ENCODE measurements at regions not wholly inside any gene's neighbourhood (a gene's known extent, or its start where the extent isn't known, plus 50 kb on each side); places are given as distances from the start of the nearest gene placed in this dataset.
"Not testable (repeated sequence)": the region's sequence is repeated elsewhere in the genome, so short reads cannot be mapped to it uniquely, and the experiment has no call there.

DNA sequence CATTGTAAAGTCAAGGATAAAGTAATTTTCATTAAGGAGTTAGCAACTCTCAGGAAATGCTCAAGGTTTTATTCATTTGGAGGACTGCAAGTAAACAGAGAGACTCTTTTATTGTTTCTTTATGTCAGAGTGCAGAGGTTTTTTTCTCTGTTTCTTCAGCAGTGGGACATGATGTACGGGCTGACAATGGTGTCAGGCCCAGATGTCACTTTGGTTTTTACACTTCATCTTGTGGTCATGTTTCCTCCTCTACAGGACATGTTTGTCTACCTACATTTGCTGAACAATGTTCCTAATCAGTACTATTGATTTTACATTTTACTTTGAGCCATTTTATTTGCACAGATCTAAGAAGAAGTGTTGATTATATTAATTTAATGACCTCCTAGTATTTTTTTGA, 72.8 kb upstream of the PARP8 start:
- Histone ChIP-seq H3K4me3 (no peak overlapping the region), H3K4me1 (no peaks in the 10 kb centered on the region), H3K9me3 (no peaks in the 10 kb centered on the region), H3K27ac (no peak overlapping the region), H3K4me2 (no peak overlapping the region)
- DNase-seq (ENCODE audit: low read depth in 1 of 2, low spot score in 1 of 2) (no peak), ATAC-seq (no peak), FAIRE-seq (no peak)
- TF ChIP-seq RFX5 (IDR thresholded peaks at IDR 0.05) = no peak
- no peak for TF ChIP-seq SREBF2 (IDR thresholded peaks at IDR 0.05)
- no peak for TF ChIP-seq FOXS1 (CRISPR knock-in tag; IDR thresholded peaks at IDR 0.05)
- TF ChIP-seq MAFK (IDR thresholded peaks at IDR 0.05; ENCODE audit: partially characterized antibody) = no peak
- TF ChIP-seq, protein P1, sequence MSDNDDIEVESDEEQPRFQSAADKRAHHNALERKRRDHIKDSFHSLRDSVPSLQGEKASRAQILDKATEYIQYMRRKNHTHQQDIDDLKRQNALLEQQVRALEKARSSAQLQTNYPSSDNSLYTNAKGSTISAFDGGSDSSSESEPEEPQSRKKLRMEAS (IDR thresholded peaks at IDR 0.05) = no peak
- TF ChIP-seq JUN (IDR thresholded peaks at IDR 0.05) = no peak
- TF ChIP-seq HDAC2 (IDR thresholded peaks at IDR 0.05) = no peak
- TF ChIP-seq EHMT2 (IDR thresholded peaks at IDR 0.05; ENCODE audit: low read depth) = no peak
- TF ChIP-seq RARB (CRISPR knock-in tag; IDR thresholded peaks at IDR 0.05) = no peak
- TF ChIP-seq CBX2 (IDR thresholded peaks at IDR 0.05; ENCODE audit: borderline replicate concordance, low read depth) = no peak
- TF ChIP-seq HOXB5 (CRISPR knock-in tag; IDR thresholded peaks at IDR 0.05) = no peak
- TF ChIP-seq, protein P2, sequence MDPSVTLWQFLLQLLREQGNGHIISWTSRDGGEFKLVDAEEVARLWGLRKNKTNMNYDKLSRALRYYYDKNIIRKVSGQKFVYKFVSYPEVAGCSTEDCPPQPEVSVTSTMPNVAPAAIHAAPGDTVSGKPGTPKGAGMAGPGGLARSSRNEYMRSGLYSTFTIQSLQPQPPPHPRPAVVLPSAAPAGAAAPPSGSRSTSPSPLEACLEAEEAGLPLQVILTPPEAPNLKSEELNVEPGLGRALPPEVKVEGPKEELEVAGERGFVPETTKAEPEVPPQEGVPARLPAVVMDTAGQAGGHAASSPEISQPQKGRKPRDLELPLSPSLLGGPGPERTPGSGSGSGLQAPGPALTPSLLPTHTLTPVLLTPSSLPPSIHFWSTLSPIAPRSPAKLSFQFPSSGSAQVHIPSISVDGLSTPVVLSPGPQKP (IDR thresholded peaks at IDR 0.05; ENCODE audit: low read depth, low read length) = no peak
- WGBS (ENCODE audit: missing lambda C conversion rate) = 0% methylated on average over 1 of the region's 1 CpG
- ChIA-PET CTCF (no interaction called here), POLR2A (no interaction called here)

DNA sequence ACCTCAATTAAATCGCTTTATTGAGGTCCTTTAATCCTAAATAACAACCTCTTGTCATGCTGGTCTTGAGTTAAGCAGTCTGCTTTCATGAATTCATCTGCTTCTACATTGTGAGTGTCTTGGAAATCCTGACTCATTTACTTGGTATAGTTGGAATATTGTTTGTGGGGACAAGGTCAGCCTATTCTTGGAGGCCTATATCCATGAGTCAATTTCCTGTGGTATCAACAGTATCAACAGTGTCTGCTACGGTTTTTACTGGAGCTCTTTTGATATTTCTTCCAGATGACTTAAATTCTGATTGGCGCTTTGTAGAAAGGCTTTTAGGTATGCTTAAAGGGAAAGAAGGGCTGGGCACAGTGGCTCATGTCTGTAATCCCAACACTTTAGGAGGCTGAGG, 71.2 kb upstream of the PARP8 start:
- H3K4me1 ChIP-seq = no peaks in the 10 kb centered on the region
- no peak overlapping the region for H3K4me2 ChIP-seq
- peak in 1 of 2 experiments; percentile 6 for DNase-seq (ENCODE audit: low read depth in 1 of 2, low spot score in 1 of 2)
- H3K9me3 ChIP-seq = no peaks in the 10 kb centered on the region
- ChIA-PET POLR2A (no interaction called here), CTCF (no interaction called here)
- WGBS (ENCODE audit: missing lambda C conversion rate) = 14% methylated on average over 3 of the region's 3 CpGs
- no peak for TF ChIP-seq SREBF2 (IDR thresholded peaks at IDR 0.05)
- TF ChIP-seq ZFP36 (IDR thresholded peaks at IDR 0.05; ENCODE audit: borderline replicate concordance, partially characterized antibody) = no peak
- TF ChIP-seq, protein P1 (IDR thresholded peaks at IDR 0.05) = no peak
- no peak overlapping the region for H3K4me3 ChIP-seq
- no peak overlapping the region for H3K27ac ChIP-seq
- FAIRE-seq = no peak
- no peak for ATAC-seq

DNA sequence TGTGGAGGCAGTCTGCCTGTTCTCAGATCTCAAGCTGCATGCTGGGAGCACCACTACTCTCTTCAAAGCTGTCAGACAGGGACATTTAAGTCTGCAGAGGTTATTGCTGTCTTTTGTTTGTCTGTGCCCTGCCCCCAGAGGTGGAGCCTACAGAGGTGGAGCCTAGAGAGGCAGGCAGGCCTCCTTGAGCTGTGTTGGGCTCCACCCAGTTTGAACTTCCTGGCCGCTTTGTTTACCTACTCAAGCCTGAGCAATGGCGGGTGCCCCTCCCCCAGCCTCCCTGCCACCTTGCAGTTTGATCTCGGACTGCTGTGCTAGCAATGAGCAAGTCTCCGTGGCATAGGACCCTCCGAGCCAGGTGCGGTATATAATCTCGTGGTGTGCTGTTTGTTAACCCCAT, 64.9 kb upstream of the PARP8 start:
- peak overlapping the region; percentile 34; the same call in 1 of the 3 replicates for H3K4me2 ChIP-seq
- H3K4me1 ChIP-seq, H3K27ac ChIP-seq, ATAC-seq, H3K9me3 ChIP-seq, FAIRE-seq, POLR2A ChIA-PET, CTCF ChIA-PET: not testable (repeated sequence)
- peak in 1 of 2 experiments; percentile 6 for DNase-seq (ENCODE audit: low read depth in 1 of 2, low spot score in 1 of 2)
- 7% methylated on average over 3 of the region's 7 CpGs for WGBS (ENCODE audit: missing lambda C conversion rate)
- H3K4me3 ChIP-seq = peak overlapping the region; percentile 18; the same call in 1 of the 3 replicates

DNA sequence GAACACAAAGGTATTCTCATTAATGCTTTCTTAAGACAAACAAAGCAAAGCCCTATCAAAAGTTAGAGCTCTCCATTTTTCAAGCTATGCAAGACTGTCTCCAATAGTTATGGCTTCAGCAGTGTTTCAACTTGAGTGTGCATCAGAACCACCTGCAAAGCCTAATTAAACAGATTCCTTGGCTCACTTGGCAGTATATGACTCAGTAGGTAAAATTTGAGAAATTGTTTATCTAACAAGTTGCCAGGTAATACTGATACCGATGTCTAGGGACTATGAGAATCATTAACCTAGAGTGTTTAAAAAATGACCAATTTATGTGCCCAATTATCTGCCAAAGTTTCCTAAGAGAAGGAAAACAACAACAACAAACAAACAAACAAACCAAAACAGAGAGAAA, 60.3 kb upstream of the PARP8 start:
- H3K4me3 ChIP-seq = no peak overlapping the region
- ATAC-seq = no peak
- H3K4me1 ChIP-seq = no peaks in the 10 kb centered on the region
- no peak overlapping the region for H3K27ac ChIP-seq
- 0% methylated on average over 1 of the region's 1 CpG for WGBS (ENCODE audit: missing lambda C conversion rate)
- ChIA-PET CTCF (no interaction called here), POLR2A (no interaction called here)
- no peak overlapping the region for H3K4me2 ChIP-seq
- TF ChIP-seq BHLHE40 (IDR thresholded peaks at IDR 0.05; ENCODE audit: low read depth, low read length) = no peak
- TF ChIP-seq RAD21 (conservative IDR thresholded peaks at IDR 0.05 in 1 of 2, IDR thresholded peaks at IDR 0.05 in 1 of 2) = no peak
- no peak for TF ChIP-seq GATA3 (IDR thresholded peaks at IDR 0.05; ENCODE audit: borderline replicate concordance)
- TF ChIP-seq EHF (CRISPR knock-in tag; IDR thresholded peaks at IDR 0.05) = no peak
- no peak for TF ChIP-seq ZFP36 (IDR thresholded peaks at IDR 0.05; ENCODE audit: borderline replicate concordance, partially characterized antibody)
- H3K9me3 ChIP-seq = no peaks in the 10 kb centered on the region
- DNase-seq (ENCODE audit: low read depth in 1 of 2, low spot score in 1 of 2) = no peak
- no peak for FAIRE-seq

DNA sequence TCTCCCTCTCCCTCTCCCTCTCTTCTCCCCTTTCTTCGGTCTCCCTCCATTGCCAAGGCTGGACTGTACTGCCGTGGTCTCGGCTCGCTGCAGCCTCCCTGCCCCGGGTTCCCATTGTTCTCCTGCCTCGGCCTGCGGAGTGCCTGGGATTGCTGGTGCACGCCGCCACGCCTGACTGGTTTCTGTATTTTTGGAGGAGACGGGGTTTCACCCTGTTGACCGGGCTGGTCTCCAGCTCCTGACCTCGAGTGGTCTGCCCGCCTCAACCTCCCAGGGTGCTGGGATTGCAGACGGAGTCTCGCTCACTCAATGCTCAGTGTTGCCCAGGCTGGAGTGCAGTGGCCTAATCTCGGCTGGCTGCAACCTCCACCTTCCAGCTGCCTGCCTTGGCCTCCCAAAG, 59.0 kb upstream of the PARP8 start:
- H3K4me2 ChIP-seq; H3K9me3 ChIP-seq; H3K4me1 ChIP-seq; H3K27ac ChIP-seq; DNase-seq (ENCODE audit: low read depth in 1 of 2, low spot score in 1 of 2); FAIRE-seq; ATAC-seq; H3K4me3 ChIP-seq; POLR2A ChIA-PET; CTCF ChIA-PET: not testable (repeated sequence)
- WGBS (ENCODE audit: missing lambda C conversion rate) = 39% methylated on average over 15 of the region's 17 CpGs

DNA sequence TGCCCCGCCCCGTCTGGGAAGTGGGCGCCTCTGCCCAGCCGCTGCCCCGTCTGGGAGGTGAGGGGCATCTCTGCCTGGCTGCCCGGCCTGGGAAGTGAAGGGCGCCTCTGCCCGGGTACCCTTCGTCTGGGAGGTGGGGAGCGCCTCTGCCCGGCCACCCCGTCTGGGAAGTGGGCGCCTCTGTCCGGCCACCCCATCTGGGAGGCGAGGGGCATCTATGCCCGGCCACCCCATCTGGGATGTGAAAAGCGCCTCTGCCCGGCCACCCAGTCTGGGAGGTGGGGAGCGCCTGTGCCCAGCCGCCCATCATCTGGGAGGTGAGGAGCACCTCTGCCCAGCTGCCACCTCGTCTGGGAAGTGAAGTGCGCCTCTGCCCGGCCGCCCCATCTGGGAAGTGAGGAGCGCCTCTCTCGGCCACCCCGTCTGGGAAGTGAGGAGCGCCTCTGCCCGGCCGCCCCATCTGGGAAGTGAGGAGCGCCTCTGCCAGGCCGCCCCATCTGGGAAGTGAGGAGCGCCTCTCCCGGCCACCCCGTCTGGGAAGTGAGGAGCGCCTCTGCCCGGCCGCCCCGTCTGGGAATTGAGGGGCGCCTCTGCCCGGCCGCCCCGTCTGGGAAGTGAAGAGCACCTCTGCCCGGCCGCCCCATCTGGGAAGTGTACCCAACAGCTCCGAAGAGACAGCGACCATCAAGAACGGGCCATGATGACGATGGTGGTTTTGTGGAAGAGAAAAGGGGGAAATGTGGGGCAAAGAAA, 58.3 kb upstream of the PARP8 start:
- 34% methylated on average over 10 of the region's 49 CpGs for WGBS (ENCODE audit: missing lambda C conversion rate)
- H3K4me3 ChIP-seq; CTCF ChIA-PET; H3K4me2 ChIP-seq; H3K4me1 ChIP-seq; POLR2A ChIA-PET; FAIRE-seq; ATAC-seq; H3K27ac ChIP-seq; H3K9me3 ChIP-seq; DNase-seq (ENCODE audit: low read depth in 1 of 2, low spot score in 1 of 2): not testable (repeated sequence)

DNA sequence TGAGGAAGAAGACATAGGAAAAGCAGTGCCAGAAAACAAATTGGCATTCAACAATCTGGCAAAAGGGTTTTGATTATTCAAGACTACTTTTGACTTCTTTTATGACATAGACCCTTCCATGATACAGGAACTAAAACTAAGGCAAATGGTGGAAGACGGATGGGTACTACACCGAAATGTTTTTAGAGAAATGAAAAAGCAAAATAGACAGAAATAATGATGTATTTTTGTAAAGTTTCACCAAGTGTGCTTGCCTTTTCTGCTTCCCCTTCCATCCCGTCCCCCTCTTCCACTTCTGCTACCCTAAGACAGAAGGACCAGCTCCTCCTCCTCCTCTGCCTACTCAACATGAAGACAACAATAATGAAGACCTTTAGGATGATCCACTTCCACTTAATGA, 53.4 kb upstream of the PARP8 start:
- 9% methylated on average over 3 of the region's 3 CpGs for WGBS (ENCODE audit: missing lambda C conversion rate)
- ATAC-seq; POLR2A ChIA-PET; H3K4me3 ChIP-seq; H3K9me3 ChIP-seq; FAIRE-seq; CTCF ChIA-PET; H3K27ac ChIP-seq; DNase-seq (ENCODE audit: low read depth in 1 of 2, low spot score in 1 of 2); H3K4me2 ChIP-seq; H3K4me1 ChIP-seq: not testable (repeated sequence)
